Panc1 (cell line): ENCODE measurements at regions not wholly inside any gene's neighbourhood (a gene's known extent, or its start where the extent isn't known, plus 50 kb on each side); places are given as distances from the start of the nearest gene placed in this dataset.

Experiments
- ATAC-seq: fragments of 200-7000 bp; cut with Tn5 transposase; 2 replicates; pipeline ENCODE4 v1.9.1; 2020; ENCODE audit warnings: mild to moderate bottlenecking, moderate library complexity
- BruUV-seq: library from RNA; stranded (reverse); fragments of 400-500 nt; replicated peaks from 2 replicates; lab custom pipeline; 2021; lab: Mats Ljungman, UMichigan
- CTCF ChIA-PET: fragments of 300-600 bp; sonication (Branson Sonifier 250); formaldehyde crosslinking; loops from one replicate; lab custom pipeline; 2022; ENCODE audit warnings: antibody characterized with exemption; lab: Charles Lee
- POLR2A ChIA-PET: fragments of 300-600 bp; sonication (Branson Sonifier 250); formaldehyde crosslinking; loops from one replicate; lab custom pipeline; 2022; ENCODE audit warnings: antibody characterized with exemption; lab: Charles Lee
- DNase-seq: peaks from one replicate; pipeline ENCODE4 v3.0.0-alpha.2; 2010; ENCODE audit warnings: low read depth, low spot score
- H3K27ac ChIP-seq: 2 replicates; pipeline ENCODE4 v1.5.1; 2011; ENCODE audit warnings: mild to moderate bottlenecking, low read length, inconsistent platforms
- H3K27me3 ChIP-seq: fragments of 200-500 bp; sonication (Bioruptor generic); 2 replicates; pipeline ENCODE4 v1.6.0; 2014; ENCODE audit warnings: low read length, inconsistent platforms; ENCODE audit not compliant: control insufficient read depth, insufficient read depth
- H3K36me3 ChIP-seq: fragments of 200-500 bp; sonication (Bioruptor generic); 2 replicates; pipeline ENCODE4 v1.5.1; 2014; ENCODE audit warnings: inconsistent platforms, mild to moderate bottlenecking, low read length, moderate library complexity; ENCODE audit not compliant: control insufficient read depth, insufficient read depth
- H3K4me1 ChIP-seq: 2 replicates; pipeline ENCODE4 v1.5.1; 2011; ENCODE audit warnings: inconsistent platforms, mild to moderate bottlenecking, low read length, moderate library complexity; ENCODE audit not compliant: control insufficient read depth, insufficient read depth
- H3K4me3 ChIP-seq, 2 experiments: 2 replicates each; pipeline ENCODE4 v1.5.1; 2011 to 2012; ENCODE audit warnings: low read depth in 2 of 2, low read length in 2 of 2, mild to moderate bottlenecking in 2 of 2, inconsistent platforms in 1 of 2, moderate library complexity in 1 of 2
- H3K9me3 ChIP-seq: fragments of 200-500 bp; sonication (Bioruptor generic); 2 replicates; pipeline ENCODE4 v1.5.1; 2014; ENCODE audit warnings: low read depth, mild to moderate bottlenecking, inconsistent platforms, low read length, moderate library complexity; ENCODE audit not compliant: control insufficient read depth, insufficient read depth
- POLR2AphosphoS5 ChIP-seq: IDR thresholded peaks from 2 replicates; pipeline ENCODE4 v1.6.1; 2012; ENCODE audit warnings: mild to moderate bottlenecking, low read depth, low read length, moderate library complexity
- REST ChIP-seq, 2 experiments: IDR thresholded peaks; 2 replicates each; pipeline ENCODE4 v1.6.1; 2011 to 2012; ENCODE audit warnings: low read depth in 2 of 2, control low read depth in 1 of 2, low read length in 1 of 2, mild to moderate bottlenecking in 1 of 2, moderate library complexity in 1 of 2; ENCODE audit not compliant: insufficient read depth in 1 of 2
- SIN3A ChIP-seq: IDR thresholded peaks from 2 replicates; pipeline ENCODE4 v1.6.1; 2012; ENCODE audit warnings: low read depth, mild to moderate bottlenecking, low read length, moderate library complexity, borderline replicate concordance; ENCODE audit not compliant: insufficient read depth
- TCF7L2 ChIP-seq: IDR thresholded peaks from 2 replicates; pipeline ENCODE4 v1.6.1; 2011; ENCODE audit warnings: mild to moderate bottlenecking, low read depth, low read length, inconsistent platforms
- in situ Hi-C: cut with HindIII; loops from 2 replicates; pipeline ENCODE4 v1.10.0; 2016; ENCODE audit warnings: low sequenced_read_pairs, low pct_unique_long_range_greater_than_20kb
- intact Hi-C: fragments of 100-400 bp; cut with micrococcal nuclease; formaldehyde crosslinking; loops from one replicate; pipeline ENCODE4 v1.10.0; 2022; ENCODE audit not compliant: unreplicated experiment
- TF ChIP-seq, protein P1 (sequence below): fragments of 450-650 bp; IDR thresholded peaks from 2 replicates; pipeline ENCODE4 v1.5.1; 2017; ENCODE audit warnings: mild to moderate bottlenecking

GRCh38 chr10:123221418-123221817, 67.2 kb downstream of the BUB3 start:
- POLR2A ChIA-PET, result no interaction called here
- BruUV-seq, result no TSS peak
- no peak for DNase-seq
- peaks cover 5% of the 10 kb centered on the region for H3K9me3 ChIP-seq
- no peak for TF ChIP-seq POLR2AphosphoS5
- no peak for TF ChIP-seq TCF7L2
- TF ChIP-seq, protein P1, sequence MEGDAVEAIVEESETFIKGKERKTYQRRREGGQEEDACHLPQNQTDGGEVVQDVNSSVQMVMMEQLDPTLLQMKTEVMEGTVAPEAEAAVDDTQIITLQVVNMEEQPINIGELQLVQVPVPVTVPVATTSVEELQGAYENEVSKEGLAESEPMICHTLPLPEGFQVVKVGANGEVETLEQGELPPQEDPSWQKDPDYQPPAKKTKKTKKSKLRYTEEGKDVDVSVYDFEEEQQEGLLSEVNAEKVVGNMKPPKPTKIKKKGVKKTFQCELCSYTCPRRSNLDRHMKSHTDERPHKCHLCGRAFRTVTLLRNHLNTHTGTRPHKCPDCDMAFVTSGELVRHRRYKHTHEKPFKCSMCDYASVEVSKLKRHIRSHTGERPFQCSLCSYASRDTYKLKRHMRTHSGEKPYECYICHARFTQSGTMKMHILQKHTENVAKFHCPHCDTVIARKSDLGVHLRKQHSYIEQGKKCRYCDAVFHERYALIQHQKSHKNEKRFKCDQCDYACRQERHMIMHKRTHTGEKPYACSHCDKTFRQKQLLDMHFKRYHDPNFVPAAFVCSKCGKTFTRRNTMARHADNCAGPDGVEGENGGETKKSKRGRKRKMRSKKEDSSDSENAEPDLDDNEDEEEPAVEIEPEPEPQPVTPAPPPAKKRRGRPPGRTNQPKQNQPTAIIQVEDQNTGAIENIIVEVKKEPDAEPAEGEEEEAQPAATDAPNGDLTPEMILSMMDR, result no peak
- no peak for TF ChIP-seq REST (IDR thresholded peaks at IDR 0.05; ENCODE audit: insufficient read depth in 1 of 2, low read depth in 2 of 2, low read length in 1 of 2)
- no peak for TF ChIP-seq SIN3A
- no peak overlapping the region for H3K4me3 ChIP-seq
- H3K27me3 ChIP-seq, result no peaks in the 10 kb centered on the region
- CTCF ChIA-PET, result no interaction called here
- no peak for ATAC-seq
- no peak overlapping the region for H3K27ac ChIP-seq
- H3K4me1 ChIP-seq, result no peaks in the 10 kb centered on the region
- in situ Hi-C loops (no loop called here), intact Hi-C loops (no loop called here)
- no peaks in the 10 kb centered on the region for H3K36me3 ChIP-seq

DNA sequence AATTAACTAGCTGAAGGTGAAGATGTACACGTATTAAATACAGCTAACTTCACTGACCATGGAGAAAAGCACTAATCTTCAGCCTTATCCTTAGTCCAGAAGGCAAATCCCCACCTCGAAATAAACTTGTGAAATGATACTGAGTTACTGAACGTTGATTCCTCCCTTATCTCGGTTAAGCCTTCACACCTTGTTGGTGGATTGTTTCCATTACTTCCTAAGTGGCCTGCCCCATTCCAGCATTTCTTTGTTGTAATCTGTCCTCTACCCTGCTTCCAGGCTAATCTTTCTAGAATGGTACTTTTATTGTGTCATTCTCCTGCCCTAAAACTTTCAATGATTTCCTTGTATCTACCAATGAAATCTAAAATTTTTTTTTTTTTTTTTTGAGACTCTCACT, 68.6 kb downstream of the BUB3 start:
- ChIA-PET CTCF (no interaction called here), POLR2A (no interaction called here)
- in situ Hi-C loops, result no loop called here
- no peak for TF ChIP-seq REST (IDR thresholded peaks at IDR 0.05; ENCODE audit: insufficient read depth in 1 of 2, low read depth in 2 of 2, low read length in 1 of 2)
- no peak for TF ChIP-seq SIN3A
- TF ChIP-seq TCF7L2, result no peak
- TF ChIP-seq POLR2AphosphoS5, result no peak
- TF ChIP-seq, protein P1, result no peak
- no peaks in the 10 kb centered on the region for H3K4me1 ChIP-seq
- H3K36me3 ChIP-seq, result no peaks in the 10 kb centered on the region
- no peaks in the 10 kb centered on the region for H3K27me3 ChIP-seq
- no TSS peak for BruUV-seq
- H3K27ac ChIP-seq, result no peak overlapping the region
- H3K4me3 ChIP-seq, result no peak overlapping the region
- ATAC-seq (no peak), DNase-seq (no peak)
- intact Hi-C loops, result no loop called here
- H3K9me3 ChIP-seq, result no peaks in the 10 kb centered on the region
